HCT116 (cell line): ENCODE measurements at regions not wholly inside any gene's neighbourhood (a gene's known extent, or its start where the extent isn't known, plus 50 kb on each side); places are given as distances from the start of the nearest gene placed in this dataset.

ENCODE experiments used
- ATAC-seq: fragments of 200-7000 bp; cut with Tn5 transposase; 2 replicates; pipeline ENCODE4 v1.9.1; 2020; ENCODE audit warnings: mild to moderate bottlenecking, moderate library complexity
- BruUV-seq: library from RNA; stranded (reverse); fragments of 400-500 nt; replicated peaks from 2 replicates; lab custom pipeline; 2021; lab: Mats Ljungman, UMichigan
- CTCF ChIA-PET: fragments of 300-600 bp; sonication (Branson Sonifier 250); formaldehyde crosslinking; loops from one replicate; lab custom pipeline; 2021; ENCODE audit warnings: antibody characterized with exemption; lab: Charles Lee
- POLR2A ChIA-PET: fragments of 300-600, 350-600 bp; sonication (Branson Sonifier 250); formaldehyde crosslinking; loops from one replicate; lab custom pipeline; 2021; ENCODE audit warnings: antibody characterized with exemption; lab: Charles Lee
- RAD21 ChIA-PET, 2 experiments: fragments of 300-600 bp; sonication (Branson Sonifier 250); formaldehyde crosslinking; loops; one replicate each; lab custom pipeline; 2023; ENCODE audit warnings: low total read pairs in 2 of 2; ENCODE audit not compliant: uncharacterized antibody in 2 of 2, unreplicated experiment in 2 of 2, low non-redundant PET in 1 of 2; lab: Charles Lee
- DNase-seq: peaks from one replicate; pipeline ENCODE4 v3.0.0-alpha.2; 2010; ENCODE audit warnings: low read depth, low spot score
- H2AFZ ChIP-seq: fragments of 200-600 bp; shearing (Covaris generic), sonication (generic); 2 replicates; pipeline ENCODE4 v1.6.1; 2017; ENCODE audit warnings: low read depth, mixed run types, mixed read lengths, antibody characterized with exemption, low read length; ENCODE audit not compliant: poor library complexity, severe bottlenecking
- H3K27ac ChIP-seq: 2 replicates; pipeline ENCODE4 v1.5.1; 2012; ENCODE audit warnings: low read depth, low read length
- H3K27me3 ChIP-seq: fragments of 200-600 bp; sonication (generic); 2 replicates; pipeline ENCODE4 v1.6.1; 2016; ENCODE audit warnings: mixed run types, low read length, mixed read lengths; ENCODE audit not compliant: insufficient read depth
- H3K36me3 ChIP-seq, 2 experiments: fragments of 200-500 bp in 1 of 2; fragments of 200-600 bp in 1 of 2; sonication (Bioruptor generic) in 1 of 2; sonication (generic) in 1 of 2; 2 replicates each; pipeline versions ENCODE4 v1.5.1 to v1.6.1; 2014 to 2016; ENCODE audit warnings: low read length in 2 of 2, inconsistent platforms in 1 of 2, mixed read lengths in 1 of 2, mixed run types in 1 of 2; ENCODE audit not compliant: insufficient read depth in 2 of 2, control insufficient read depth in 1 of 2
- H3K4me1 ChIP-seq, 2 experiments: fragments of 200-600 bp in 1 of 2; sonication (generic) in 1 of 2; 2 replicates each; pipeline versions ENCODE4 v1.5.1 to v1.6.1; 2012 to 2017; ENCODE audit warnings: low read length in 2 of 2, inconsistent platforms in 1 of 2, mild to moderate bottlenecking in 1 of 2, mixed read lengths in 1 of 2, mixed run types in 1 of 2, moderate library complexity in 1 of 2; ENCODE audit not compliant: insufficient read depth in 2 of 2, control insufficient read depth in 1 of 2
- H3K4me2 ChIP-seq: fragments of 200-600 bp; sonication (generic); 2 replicates; pipeline ENCODE4 v1.6.1; 2017; ENCODE audit warnings: mixed run types, low read length, mixed read lengths
- H3K4me3 ChIP-seq, 2 experiments: fragments of 200-600 bp in 1 of 2; sonication (generic) in 1 of 2; replicated peaks in 1 of 2; 2 replicates each; pipeline ENCODE4 v1.5.1; 2011 to 2016; ENCODE audit warnings: low read length in 2 of 2, control low read depth in 1 of 2, low read depth in 1 of 2, mild to moderate bottlenecking in 1 of 2, mixed read lengths in 1 of 2, mixed run types in 1 of 2
- H3K79me2 ChIP-seq: fragments of 200-600 bp; sonication (generic); 2 replicates; pipeline ENCODE4 v1.6.1; 2017; ENCODE audit warnings: mild to moderate bottlenecking, mixed run types, low read length, moderate library complexity, mixed read lengths; ENCODE audit not compliant: insufficient read depth
- H3K9ac ChIP-seq: fragments of 200-600 bp; sonication (generic); 2 replicates; pipeline ENCODE4 v1.6.1; 2016; ENCODE audit warnings: low read length, mixed read lengths
- H3K9me2 ChIP-seq: fragments of 200-600 bp; sonication (generic), shearing (Covaris generic); 2 replicates; pipeline ENCODE4 v1.6.1; 2017; ENCODE audit warnings: mixed run types, mild to moderate bottlenecking, moderate library complexity; ENCODE audit not compliant: insufficient read depth
- H3K9me3 ChIP-seq, 2 experiments: fragments of 200-500 bp in 1 of 2; fragments of 200-600 bp in 1 of 2; sonication (Bioruptor generic) in 1 of 2; sonication (generic) in 1 of 2; 2 replicates each; pipeline ENCODE4 v1.6.1; 2014 to 2017; ENCODE audit warnings: low read length in 2 of 2, mixed read lengths in 2 of 2, inconsistent platforms in 1 of 2, low read depth in 1 of 2, mild to moderate bottlenecking in 1 of 2, mixed run types in 1 of 2, moderate library complexity in 1 of 2; ENCODE audit not compliant: control insufficient read depth in 1 of 2, insufficient read depth in 1 of 2
- H4K20me1 ChIP-seq: fragments of 200-600 bp; sonication (generic), shearing (Covaris generic); 2 replicates; pipeline ENCODE4 v1.6.1; 2017; ENCODE audit warnings: mixed run types, mild to moderate bottlenecking, moderate library complexity; ENCODE audit not compliant: insufficient read depth
- ATF3 ChIP-seq: IDR thresholded peaks from 2 replicates; pipeline ENCODE4 v1.6.1; 2012
- CBX3 ChIP-seq: IDR thresholded peaks from 2 replicates; pipeline ENCODE4 v1.6.1; 2012; ENCODE audit warnings: low read depth
- CEBPB ChIP-seq: IDR thresholded peaks from 2 replicates; pipeline ENCODE4 v1.6.1; 2012; ENCODE audit warnings: low read depth
- EGR1 ChIP-seq: IDR thresholded peaks from 2 replicates; pipeline ENCODE4 v1.6.1; 2012; ENCODE audit warnings: low read depth
- ELF1 ChIP-seq: IDR thresholded peaks from 2 replicates; pipeline ENCODE4 v1.6.1; 2012; ENCODE audit warnings: low read depth, borderline replicate concordance
- EZH2phosphoT487 ChIP-seq: fragments of 200-600 bp; IDR thresholded peaks from 2 replicates; pipeline ENCODE4 v1.6.1; 2018; ENCODE audit warnings: antibody characterized with exemption, borderline replicate concordance
- FOSL1 ChIP-seq: IDR thresholded peaks from 2 replicates; pipeline ENCODE4 v1.6.1; 2012; ENCODE audit warnings: low read depth
- JUND ChIP-seq: IDR thresholded peaks from 2 replicates; pipeline ENCODE4 v1.6.1; 2012
- POLR2A ChIP-seq: IDR thresholded peaks from 2 replicates; pipeline ENCODE4 v1.7.0; 2011; ENCODE audit warnings: borderline replicate concordance; ENCODE audit not compliant: insufficient read depth, insufficient read length; ENCODE audit errors: extremely low read depth
- RAD21 ChIP-seq: IDR thresholded peaks from 2 replicates; pipeline ENCODE4 v1.6.1; 2012; ENCODE audit warnings: low read depth, mild to moderate bottlenecking
- SIN3A ChIP-seq: IDR thresholded peaks from 2 replicates; pipeline ENCODE4 v1.6.1; 2012; ENCODE audit warnings: low read depth
- SP1 ChIP-seq: IDR thresholded peaks from 2 replicates; pipeline ENCODE4 v1.6.1; 2012; ENCODE audit warnings: low read depth
- YY1 ChIP-seq: IDR thresholded peaks from 2 replicates; pipeline ENCODE4 v1.6.1; 2011; ENCODE audit warnings: low read length, low read depth, moderate library complexity, mild to moderate bottlenecking; ENCODE audit not compliant: insufficient replicate concordance; ENCODE audit errors: extremely low read depth
- ZBTB33 ChIP-seq: IDR thresholded peaks from 2 replicates; pipeline ENCODE4 v1.6.1; 2011; ENCODE audit warnings: mild to moderate bottlenecking, low read length, moderate library complexity; ENCODE audit not compliant: insufficient replicate concordance; ENCODE audit errors: extremely low read depth
- ZFX ChIP-seq: fragments of 450-650 bp; IDR thresholded peaks from 2 replicates; pipeline ENCODE4 v1.6.1; 2017
- intact Hi-C: fragments of 100-400 bp; cut with micrococcal nuclease; formaldehyde crosslinking; loops from 2 replicates; pipeline ENCODE4 v1.10.0; 2022
- TF ChIP-seq, protein P1 (sequence below): IDR thresholded peaks from 2 replicates; pipeline ENCODE4 v1.6.1; 2012; ENCODE audit warnings: low read depth

- no peak overlapping the region for H2AFZ ChIP-seq
- no peak overlapping the region for H3K4me3 ChIP-seq
- DNase-seq (no peak), ATAC-seq (no peak)
- H3K36me3 ChIP-seq: no peaks in the 10 kb centered on the region
- CTCF ChIA-PET: interaction anchor here (1.8 kb wide), 1 partner anchor 378 kb away, joined by 5 read pairs; no protein-coding TSS in a partner anchor
- POLR2A ChIA-PET: no interaction called here
- H3K9me3 ChIP-seq: no peaks in the 10 kb centered on the region
- no peaks in the 10 kb centered on the region for H4K20me1 ChIP-seq
- no peaks in the 10 kb centered on the region for H3K79me2 ChIP-seq
- intact Hi-C loops: no loop called here
- H3K27me3 ChIP-seq: peaks cover 12% of the 10 kb centered on the region
- RAD21 ChIA-PET: no interaction called here
- H3K4me1 ChIP-seq: no peaks in the 10 kb centered on the region
- TF ChIP-seq YY1: no peak
- no peak for TF ChIP-seq SIN3A
- no peak for TF ChIP-seq ZFX
- no peak for TF ChIP-seq EZH2phosphoT487
- no peak for TF ChIP-seq ZBTB33
- no peak for TF ChIP-seq ELF1
- no peak for TF ChIP-seq CEBPB
- no peak for TF ChIP-seq ATF3
- TF ChIP-seq RAD21: no peak
- TF ChIP-seq CBX3: no peak
- TF ChIP-seq EGR1: no peak
- no peak for TF ChIP-seq SP1
- TF ChIP-seq JUND: no peak
- no peak for TF ChIP-seq POLR2A
- no peak for TF ChIP-seq FOSL1
- TF ChIP-seq, protein P1, sequence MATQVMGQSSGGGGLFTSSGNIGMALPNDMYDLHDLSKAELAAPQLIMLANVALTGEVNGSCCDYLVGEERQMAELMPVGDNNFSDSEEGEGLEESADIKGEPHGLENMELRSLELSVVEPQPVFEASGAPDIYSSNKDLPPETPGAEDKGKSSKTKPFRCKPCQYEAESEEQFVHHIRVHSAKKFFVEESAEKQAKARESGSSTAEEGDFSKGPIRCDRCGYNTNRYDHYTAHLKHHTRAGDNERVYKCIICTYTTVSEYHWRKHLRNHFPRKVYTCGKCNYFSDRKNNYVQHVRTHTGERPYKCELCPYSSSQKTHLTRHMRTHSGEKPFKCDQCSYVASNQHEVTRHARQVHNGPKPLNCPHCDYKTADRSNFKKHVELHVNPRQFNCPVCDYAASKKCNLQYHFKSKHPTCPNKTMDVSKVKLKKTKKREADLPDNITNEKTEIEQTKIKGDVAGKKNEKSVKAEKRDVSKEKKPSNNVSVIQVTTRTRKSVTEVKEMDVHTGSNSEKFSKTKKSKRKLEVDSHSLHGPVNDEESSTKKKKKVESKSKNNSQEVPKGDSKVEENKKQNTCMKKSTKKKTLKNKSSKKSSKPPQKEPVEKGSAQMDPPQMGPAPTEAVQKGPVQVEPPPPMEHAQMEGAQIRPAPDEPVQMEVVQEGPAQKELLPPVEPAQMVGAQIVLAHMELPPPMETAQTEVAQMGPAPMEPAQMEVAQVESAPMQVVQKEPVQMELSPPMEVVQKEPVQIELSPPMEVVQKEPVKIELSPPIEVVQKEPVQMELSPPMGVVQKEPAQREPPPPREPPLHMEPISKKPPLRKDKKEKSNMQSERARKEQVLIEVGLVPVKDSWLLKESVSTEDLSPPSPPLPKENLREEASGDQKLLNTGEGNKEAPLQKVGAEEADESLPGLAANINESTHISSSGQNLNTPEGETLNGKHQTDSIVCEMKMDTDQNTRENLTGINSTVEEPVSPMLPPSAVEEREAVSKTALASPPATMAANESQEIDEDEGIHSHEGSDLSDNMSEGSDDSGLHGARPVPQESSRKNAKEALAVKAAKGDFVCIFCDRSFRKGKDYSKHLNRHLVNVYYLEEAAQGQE: no peak
- H3K9ac ChIP-seq: no peak overlapping the region
- no peaks in the 10 kb centered on the region for H3K9me2 ChIP-seq
- no peak overlapping the region for H3K27ac ChIP-seq
- H3K4me2 ChIP-seq: no peak overlapping the region
- no TSS peak for BruUV-seq
Observed at GRCh38 chr11:45393334-45393733, 107.2 kb upstream of the SYT13 start.
